AG09309 (cell line): ENCODE measurements at regions not wholly inside any gene's neighbourhood (a gene's known extent, or its start where the extent isn't known, plus 50 kb on each side); places are given as distances from the start of the nearest gene placed in this dataset.

ENCODE experiments used
- DNase-seq: peaks from one replicate; pipeline ENCODE4 v3.0.0-alpha.2; 2010; ENCODE audit warnings: low read depth
- H3K4me3 ChIP-seq: 2 replicates; pipeline ENCODE4 v1.5.1; 2011; ENCODE audit warnings: mild to moderate bottlenecking, low read depth, low read length, moderate library complexity; ENCODE audit not compliant: control insufficient read depth
- TF ChIP-seq, protein P1 (sequence below): IDR thresholded peaks from 2 replicates; pipeline ENCODE4 v1.5.1; 2011; ENCODE audit warnings: mild to moderate bottlenecking, low read depth, low read length, inconsistent platforms; ENCODE audit not compliant: insufficient read depth, control insufficient read depth; ENCODE audit errors: missing control alignments

DNA sequence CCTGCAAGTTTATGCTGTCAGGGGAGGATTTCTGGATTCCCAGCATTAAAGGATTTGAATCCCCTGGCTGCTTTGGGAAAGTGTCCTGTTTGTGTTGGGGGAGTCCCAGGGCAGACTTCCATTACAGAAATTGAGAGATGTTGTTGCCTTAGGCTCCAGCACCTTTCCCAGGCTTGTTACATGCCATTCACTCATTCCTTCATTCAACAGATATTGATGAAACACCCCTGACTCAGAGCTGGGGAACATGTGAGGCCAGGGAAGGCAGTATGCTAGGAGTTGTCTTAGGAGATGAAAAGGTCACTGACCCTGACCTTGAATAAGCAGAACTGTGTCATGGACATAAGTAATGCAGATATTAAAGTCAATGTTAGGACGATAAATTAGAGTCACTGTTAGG, 161.7 kb downstream of the NTMT2 start:
- no peak for DNase-seq
- TF ChIP-seq, protein P1, sequence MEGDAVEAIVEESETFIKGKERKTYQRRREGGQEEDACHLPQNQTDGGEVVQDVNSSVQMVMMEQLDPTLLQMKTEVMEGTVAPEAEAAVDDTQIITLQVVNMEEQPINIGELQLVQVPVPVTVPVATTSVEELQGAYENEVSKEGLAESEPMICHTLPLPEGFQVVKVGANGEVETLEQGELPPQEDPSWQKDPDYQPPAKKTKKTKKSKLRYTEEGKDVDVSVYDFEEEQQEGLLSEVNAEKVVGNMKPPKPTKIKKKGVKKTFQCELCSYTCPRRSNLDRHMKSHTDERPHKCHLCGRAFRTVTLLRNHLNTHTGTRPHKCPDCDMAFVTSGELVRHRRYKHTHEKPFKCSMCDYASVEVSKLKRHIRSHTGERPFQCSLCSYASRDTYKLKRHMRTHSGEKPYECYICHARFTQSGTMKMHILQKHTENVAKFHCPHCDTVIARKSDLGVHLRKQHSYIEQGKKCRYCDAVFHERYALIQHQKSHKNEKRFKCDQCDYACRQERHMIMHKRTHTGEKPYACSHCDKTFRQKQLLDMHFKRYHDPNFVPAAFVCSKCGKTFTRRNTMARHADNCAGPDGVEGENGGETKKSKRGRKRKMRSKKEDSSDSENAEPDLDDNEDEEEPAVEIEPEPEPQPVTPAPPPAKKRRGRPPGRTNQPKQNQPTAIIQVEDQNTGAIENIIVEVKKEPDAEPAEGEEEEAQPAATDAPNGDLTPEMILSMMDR = no peak
- no peak overlapping the region for H3K4me3 ChIP-seq

DNA sequence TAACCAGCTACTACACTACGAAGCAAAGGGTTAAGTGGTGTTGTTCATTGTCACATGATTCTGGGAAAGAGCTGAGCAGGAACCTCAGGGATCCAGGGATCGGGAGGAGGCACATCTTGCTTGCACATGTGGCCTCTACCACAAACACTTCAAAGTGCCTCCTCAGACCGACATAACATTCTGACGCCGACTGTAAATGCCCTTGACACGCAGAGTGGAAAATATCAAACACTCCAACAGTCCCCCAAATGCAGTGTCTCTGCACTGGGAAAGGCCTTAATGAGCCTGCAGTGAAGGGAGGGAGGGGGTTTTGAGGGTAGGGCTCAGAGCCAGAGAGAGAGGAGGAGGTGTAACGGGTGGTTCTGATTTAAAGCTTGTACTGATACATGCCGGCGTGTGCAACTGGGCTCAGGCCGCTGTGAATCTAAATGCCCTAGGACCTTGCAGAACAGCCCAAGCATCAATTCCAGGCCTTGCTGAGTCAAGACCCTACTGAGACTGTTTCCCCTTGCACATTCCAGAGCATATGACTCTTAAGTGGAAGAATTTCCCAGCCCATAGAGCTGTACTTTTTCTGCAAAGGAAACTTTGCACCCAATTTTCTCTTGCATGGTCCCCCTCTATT, 163.7 kb downstream of the NTMT2 start:
- TF ChIP-seq, protein P1 = no peak
- H3K4me3 ChIP-seq = peak overlapping the region; percentile 16
- DNase-seq = peak; percentile 97

DNA sequence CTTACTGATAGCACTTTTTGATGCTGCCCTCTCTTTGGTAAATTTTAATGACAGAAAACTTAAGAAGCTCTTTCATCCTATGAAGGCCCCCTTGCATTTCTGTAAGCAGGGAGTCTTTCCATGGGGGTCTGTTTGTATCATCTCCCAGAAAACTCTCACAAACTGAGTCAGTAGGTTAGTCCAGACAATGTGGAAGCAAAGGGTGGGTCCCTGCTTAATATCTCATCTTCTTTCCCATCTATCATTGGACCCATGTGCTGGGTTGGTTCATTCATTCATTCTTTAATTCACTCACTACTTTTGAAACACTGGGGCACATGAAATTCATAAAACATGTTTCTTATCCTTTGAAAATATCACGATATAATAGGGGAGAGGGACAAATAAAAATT, 164.3 kb downstream of the NTMT2 start:
- no peak overlapping the region for H3K4me3 ChIP-seq
- TF ChIP-seq, protein P1 = no peak

DNA sequence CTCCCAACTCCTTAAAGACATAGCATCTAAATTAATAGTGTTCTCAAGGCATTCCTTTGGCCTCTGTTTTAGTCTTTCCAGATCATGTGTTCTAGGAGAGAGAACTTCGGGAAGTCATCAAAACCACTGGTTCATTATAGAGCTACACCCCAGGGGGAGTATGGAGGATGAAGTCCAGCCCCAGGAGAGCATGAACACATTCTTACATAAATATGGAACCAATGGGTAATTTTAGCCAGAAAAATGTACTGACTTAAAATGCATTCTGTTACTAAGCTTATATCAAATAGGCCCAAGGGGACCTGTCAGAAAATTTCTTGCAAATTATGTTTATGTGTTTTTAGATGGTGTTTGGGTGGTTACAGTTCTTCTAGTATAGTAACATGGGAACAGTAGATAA, 165.2 kb downstream of the NTMT2 start:
- no peak overlapping the region for H3K4me3 ChIP-seq
- TF ChIP-seq, protein P1 = no peak
- DNase-seq = no peak

More for the DNA sequence above, 164.3 kb downstream of the NTMT2 start:
- DNase-seq = no peak

DNA sequence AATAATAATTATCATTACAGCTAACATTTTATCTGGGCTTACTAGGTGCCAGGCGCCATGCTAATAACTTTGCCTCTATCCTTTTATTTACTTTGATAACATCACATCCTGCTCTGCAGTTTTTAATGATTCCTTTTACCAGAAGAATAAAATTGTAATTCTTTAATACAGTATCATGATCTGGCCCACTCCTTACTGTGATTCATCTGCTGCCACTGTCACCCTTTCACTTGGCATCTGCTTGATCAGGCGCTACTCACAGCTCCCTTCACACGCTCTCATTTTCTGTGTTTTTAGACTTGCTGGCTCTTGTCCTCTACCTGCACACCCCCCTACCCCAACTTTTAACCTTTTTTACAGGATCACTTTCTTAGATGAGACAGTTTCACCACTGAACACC, 167.5 kb downstream of the NTMT2 start:
- DNase-seq = no peak
- TF ChIP-seq, protein P1 = no peak
- no peak overlapping the region for H3K4me3 ChIP-seq

DNA sequence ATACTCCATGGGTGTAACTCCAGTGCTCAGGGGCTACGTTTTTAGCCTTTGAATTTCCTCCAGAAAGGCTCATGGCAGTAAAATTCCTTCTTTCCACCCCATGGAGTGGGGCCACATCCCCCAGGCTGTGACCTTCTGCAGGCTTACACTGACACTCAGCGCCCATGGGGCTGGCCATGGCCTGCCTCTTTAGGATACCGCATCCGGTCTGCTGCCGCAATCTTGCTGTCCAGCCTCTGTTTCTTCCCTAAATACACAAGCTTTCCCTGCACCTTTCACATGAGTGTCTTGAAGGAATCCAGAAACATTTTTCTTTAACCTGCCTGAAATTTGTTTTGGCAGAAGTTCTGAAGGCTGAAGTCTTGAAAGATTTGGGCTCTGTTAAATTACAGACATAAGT, 170.5 kb downstream of the NTMT2 start:
- no peak overlapping the region for H3K4me3 ChIP-seq
- TF ChIP-seq, protein P1 = no peak
- no peak for DNase-seq

DNA sequence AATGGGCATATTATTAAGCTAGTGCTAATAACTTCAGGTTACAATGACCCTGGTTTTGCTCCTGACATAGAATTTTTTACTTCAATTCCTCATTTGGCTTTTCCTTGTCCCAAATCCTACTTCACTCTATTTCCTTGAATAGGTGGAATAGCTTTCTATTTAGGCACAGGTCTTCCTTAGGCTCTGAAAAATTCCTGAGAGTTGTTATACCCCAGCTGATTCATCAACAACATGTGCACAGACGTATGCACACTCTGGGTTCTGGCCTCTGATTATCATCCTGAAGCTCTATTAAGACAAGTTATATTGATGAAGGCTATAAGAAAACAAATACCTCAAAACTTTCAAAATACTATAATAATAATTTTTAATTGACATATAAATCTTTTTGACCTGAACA, 172.4 kb downstream of the NTMT2 start:
- DNase-seq = no peak
- H3K4me3 ChIP-seq = no peak overlapping the region
- TF ChIP-seq, protein P1 = no peak
